Mucosa of stomach (tissue), 1 donor: ENCODE measurements at regions not wholly inside any gene's neighbourhood (a gene's known extent, or its start where the extent isn't known, plus 50 kb on each side); places are given as distances from the start of the nearest gene placed in this dataset.

Experiments used
- H3K27me3 ChIP-seq: one replicate; pipeline ENCODE4 v1.7.0; 2013; ENCODE audit warnings: mild to moderate bottlenecking, low read length; ENCODE audit not compliant: control insufficient read depth, insufficient read depth
- H3K36me3 ChIP-seq: one replicate; pipeline ENCODE4 v1.7.0; 2013; ENCODE audit warnings: low read length; ENCODE audit not compliant: control insufficient read depth, insufficient read depth
- H3K4me1 ChIP-seq: one replicate; pipeline ENCODE4 v1.7.0; 2013; ENCODE audit warnings: mild to moderate bottlenecking, low read length; ENCODE audit not compliant: control insufficient read depth, insufficient read depth
- H3K4me3 ChIP-seq: one replicate; pipeline ENCODE4 v1.7.0; 2013; ENCODE audit warnings: low read length
- H3K9ac ChIP-seq: one replicate; pipeline ENCODE4 v1.7.0; 2013; ENCODE audit warnings: mild to moderate bottlenecking, low read length, moderate library complexity
- H3K9me3 ChIP-seq: one replicate; pipeline ENCODE4 v1.7.0; 2013; ENCODE audit warnings: mild to moderate bottlenecking, low read length, moderate library complexity; ENCODE audit not compliant: control insufficient read depth
- donor health status: Pancreatic carcinoma.

DNA sequence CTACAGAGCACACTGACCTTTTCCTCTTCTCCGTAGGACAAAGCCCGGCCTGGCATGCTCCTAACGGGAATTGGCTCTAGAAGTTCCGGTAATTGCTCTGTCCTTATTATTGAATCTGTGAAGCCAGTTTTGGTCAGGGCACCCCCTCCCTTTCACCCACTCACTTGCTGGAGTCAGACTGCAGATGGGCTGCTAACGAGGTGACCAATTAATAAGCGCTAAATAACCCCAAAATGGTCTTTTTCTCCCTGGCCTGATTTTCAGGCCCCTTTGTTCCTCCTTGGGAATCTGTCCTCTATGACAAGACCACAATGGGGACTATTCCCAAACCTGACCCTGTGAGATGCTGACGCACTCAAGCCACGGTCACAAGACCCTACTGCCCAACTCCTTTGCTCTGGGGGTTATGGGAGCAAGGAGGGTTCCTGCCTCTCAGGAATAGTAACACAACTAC, 610.0 kb upstream of the CADM1 start:
- Histone ChIP-seq H3K4me1 (no peaks in the 10 kb centered on the region), H3K9me3 (no peaks in the 10 kb centered on the region), H3K27me3 (peaks cover 5% of the 10 kb centered on the region), H3K9ac (no peak overlapping the region), H3K36me3 (no peaks in the 10 kb centered on the region), H3K4me3 (no peak overlapping the region)

DNA sequence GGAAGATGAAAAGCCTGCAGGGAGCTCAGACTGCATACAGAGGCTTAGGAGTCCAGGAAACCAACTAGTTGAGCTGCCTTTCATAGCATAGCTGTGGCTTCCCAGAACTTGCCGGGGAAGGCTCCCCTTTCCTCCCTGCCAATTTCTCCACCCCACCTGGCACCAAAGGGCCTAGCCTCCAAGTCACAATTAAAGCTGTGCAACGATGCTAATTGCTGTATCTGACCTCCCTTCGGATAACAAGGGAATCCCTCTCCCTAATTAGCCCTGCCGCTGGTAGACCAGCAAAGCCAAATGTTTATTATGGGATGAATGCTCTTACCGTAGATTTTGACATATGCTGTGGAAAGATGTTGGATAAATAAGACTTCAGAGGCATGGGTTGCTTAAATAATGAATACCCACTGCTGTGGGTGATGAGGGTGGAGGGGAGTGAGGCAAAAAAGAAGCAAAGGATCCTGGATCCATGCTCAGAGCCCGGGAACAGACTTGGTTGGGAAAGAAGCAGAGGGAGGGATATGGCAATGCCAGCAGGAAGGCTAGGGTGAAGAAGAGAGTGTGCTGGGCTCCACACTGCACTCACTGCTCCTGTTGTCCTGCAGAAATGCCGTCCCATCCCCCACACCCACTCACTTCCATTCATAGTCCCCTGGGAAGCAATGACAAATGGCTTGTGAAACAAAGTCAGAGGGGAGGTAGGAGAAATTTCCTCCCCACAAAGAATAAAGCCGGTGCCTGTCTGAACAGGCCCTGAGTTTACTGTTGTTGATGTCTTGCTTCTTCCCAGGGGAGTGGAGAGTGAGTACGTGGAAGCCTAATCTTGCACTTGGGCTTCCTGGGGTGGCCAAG, 608.1 kb upstream of the CADM1 start:
- Histone ChIP-seq H3K4me1 (no peaks in the 10 kb centered on the region), H3K9me3 (no peaks in the 10 kb centered on the region), H3K9ac (no peak overlapping the region), H3K36me3 (no peaks in the 10 kb centered on the region), H3K27me3 (no peaks in the 10 kb centered on the region), H3K4me3 (no peak overlapping the region)

DNA sequence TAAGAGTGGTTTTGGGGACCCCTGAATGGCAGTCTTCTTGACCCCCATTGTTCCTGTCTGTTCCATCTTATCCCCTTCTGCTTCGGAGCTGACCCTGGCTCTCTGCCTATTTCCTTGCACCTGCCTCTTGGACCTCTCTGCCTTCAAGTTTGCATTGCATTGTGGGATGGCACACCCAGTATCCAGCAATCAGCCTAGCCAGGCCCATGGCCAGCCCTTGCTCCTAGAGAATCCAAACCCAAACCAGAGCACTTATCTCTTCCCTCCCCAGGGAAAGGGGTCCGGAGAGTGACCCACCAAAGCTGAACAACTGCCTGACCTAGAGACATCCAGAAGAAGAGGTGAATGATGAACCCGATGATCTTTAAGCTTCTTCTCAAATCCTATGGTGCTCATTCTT, 607.3 kb upstream of the CADM1 start:
- H3K4me1 ChIP-seq: no peaks in the 10 kb centered on the region
- no peak overlapping the region for H3K9ac ChIP-seq
- H3K27me3 ChIP-seq: no peaks in the 10 kb centered on the region
- no peaks in the 10 kb centered on the region for H3K9me3 ChIP-seq
- no peak overlapping the region for H3K4me3 ChIP-seq
- H3K36me3 ChIP-seq: no peaks in the 10 kb centered on the region

DNA sequence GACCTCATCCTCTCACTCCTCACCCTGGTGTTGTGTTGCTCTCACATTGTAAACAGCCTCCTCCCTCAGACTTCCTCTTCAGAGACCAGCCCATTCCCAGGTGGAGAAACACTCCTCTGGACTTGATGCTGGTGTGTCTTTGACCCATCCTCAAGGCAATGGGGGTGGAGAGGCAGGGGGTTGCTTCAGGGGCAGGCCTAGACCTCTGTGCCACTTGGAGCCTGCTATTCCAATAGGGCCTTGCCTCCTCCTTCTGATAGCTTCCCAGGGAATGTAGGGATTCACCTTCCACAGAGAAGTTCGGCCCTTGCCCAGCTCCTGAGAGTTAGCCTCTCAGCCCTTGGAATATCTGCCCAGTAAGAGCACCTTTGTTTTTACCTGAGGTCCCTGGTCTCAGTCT, 606.6 kb upstream of the CADM1 start:
- H3K27me3 ChIP-seq: no peaks in the 10 kb centered on the region
- H3K36me3 ChIP-seq: no peaks in the 10 kb centered on the region
- H3K4me1 ChIP-seq: no peaks in the 10 kb centered on the region
- H3K9me3 ChIP-seq: no peaks in the 10 kb centered on the region
- no peak overlapping the region for H3K4me3 ChIP-seq
- no peak overlapping the region for H3K9ac ChIP-seq

DNA sequence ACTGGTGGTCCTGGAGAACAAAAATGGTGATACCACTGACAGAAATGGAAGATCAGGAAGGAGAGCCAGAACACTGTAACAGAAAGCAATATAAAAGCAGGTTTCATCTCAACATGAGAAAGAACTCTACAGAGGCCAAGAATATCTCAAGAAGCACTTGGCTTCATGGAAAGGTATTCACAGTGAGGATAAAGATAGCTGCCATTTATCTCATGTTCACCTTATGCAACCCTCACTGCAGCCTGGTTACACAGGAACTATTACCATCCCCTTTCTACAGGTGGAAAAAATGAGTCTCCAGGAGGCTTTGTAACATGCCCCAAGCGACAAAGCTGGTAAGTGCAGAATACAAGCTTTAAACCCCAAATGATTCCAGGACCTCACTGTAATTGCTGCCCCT, 606.1 kb upstream of the CADM1 start:
- Histone ChIP-seq H3K9me3 (no peaks in the 10 kb centered on the region), H3K36me3 (no peaks in the 10 kb centered on the region), H3K4me3 (no peak overlapping the region), H3K9ac (no peak overlapping the region), H3K4me1 (no peaks in the 10 kb centered on the region), H3K27me3 (no peaks in the 10 kb centered on the region)

DNA sequence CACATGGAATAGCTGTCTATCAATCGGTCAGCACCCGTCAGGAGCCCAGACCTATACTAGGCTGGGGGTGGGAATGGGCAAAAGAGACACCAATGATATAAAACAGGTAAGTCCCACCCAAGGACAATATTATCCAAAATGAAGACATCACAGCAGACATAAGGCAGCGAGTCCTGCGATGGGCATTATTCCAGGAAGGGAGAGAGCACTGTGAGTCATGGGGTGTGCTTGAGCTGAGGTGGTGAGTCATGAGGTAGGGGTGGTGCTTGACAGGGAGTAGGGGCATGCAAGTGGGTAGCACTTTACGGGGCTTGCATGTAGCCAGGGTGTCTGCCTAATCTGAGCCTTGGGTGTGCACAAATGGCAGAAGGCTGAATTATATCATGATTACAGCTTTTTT, 605.0 kb upstream of the CADM1 start:
- no peaks in the 10 kb centered on the region for H3K9me3 ChIP-seq
- no peaks in the 10 kb centered on the region for H3K4me1 ChIP-seq
- no peaks in the 10 kb centered on the region for H3K27me3 ChIP-seq
- H3K4me3 ChIP-seq: no peak overlapping the region
- no peaks in the 10 kb centered on the region for H3K36me3 ChIP-seq
- no peak overlapping the region for H3K9ac ChIP-seq

DNA sequence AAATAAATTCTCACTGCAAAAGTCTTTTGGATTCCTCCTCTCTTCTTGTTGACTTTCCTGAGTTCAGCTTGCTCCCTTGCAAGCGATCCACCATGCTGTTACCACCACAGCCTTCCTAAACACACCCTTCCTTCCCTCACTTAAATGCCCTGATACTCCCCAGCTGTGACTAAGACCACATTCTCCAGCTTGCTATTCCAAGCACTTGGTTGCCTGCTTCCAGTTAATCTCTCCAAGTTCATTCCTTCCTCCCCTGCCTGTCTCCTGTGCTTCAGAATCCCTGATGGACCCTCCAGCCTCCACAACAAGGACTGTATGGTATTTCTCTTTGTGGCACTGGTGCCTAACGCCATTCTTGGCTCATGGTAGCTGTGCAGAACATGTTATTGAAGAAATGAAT, 603.9 kb upstream of the CADM1 start:
- Histone ChIP-seq H3K27me3 (no peaks in the 10 kb centered on the region), H3K4me1 (no peaks in the 10 kb centered on the region), H3K4me3 (no peak overlapping the region), H3K9ac (no peak overlapping the region), H3K36me3 (no peaks in the 10 kb centered on the region), H3K9me3 (no peaks in the 10 kb centered on the region)

DNA sequence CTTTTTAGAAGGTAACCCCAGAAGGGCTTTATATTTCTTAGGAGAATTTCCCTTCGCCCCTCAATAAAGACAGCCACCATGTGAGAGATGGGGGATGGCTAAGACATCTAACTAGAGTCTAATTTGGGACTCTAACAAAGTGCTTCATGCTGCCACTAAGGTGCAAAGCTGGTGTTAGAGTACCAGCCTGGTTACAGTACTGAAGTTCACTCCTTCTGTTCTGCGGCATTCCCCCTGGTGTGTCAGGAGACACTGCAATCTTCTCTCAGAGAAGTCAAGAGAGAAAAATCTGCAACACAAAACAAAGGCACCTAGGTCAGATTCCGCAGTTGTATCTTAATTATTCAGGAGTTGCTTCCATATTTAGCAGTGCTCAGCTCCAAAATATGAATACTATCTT, 603.0 kb upstream of the CADM1 start:
- no peaks in the 10 kb centered on the region for H3K36me3 ChIP-seq
- no peaks in the 10 kb centered on the region for H3K4me1 ChIP-seq
- H3K27me3 ChIP-seq: no peaks in the 10 kb centered on the region
- no peak overlapping the region for H3K4me3 ChIP-seq
- no peak overlapping the region for H3K9ac ChIP-seq
- H3K9me3 ChIP-seq: no peaks in the 10 kb centered on the region

DNA sequence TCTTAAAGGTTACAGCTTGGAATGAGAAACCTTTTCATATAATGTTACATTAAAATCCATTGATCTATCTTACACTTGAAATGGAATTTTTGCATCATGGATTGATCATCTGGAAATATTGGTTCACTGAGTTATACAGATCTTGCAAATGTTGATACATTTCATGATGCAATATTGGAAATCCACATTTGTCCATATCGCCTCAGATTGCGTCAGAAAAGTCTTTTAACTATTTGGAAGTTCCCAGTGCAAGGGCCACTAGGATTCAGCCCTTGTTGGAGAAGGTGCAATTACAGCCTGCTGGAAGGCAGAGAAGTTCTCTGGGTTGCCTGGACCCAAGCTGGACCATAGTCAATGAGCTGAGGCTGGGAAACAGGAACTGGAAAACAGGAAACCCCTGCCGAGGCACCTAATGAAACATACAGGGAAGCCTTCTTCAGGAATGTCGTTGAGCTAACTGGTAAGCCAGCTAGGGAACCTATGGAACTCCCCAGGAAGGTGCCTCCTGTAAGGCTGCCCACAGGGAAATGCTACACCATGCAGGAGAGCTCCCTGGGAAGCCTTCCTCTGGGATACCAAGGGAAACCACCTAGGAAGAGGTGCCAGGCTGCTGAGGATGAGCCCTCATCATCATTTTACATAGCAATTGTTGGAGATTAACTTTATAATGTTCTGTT, 600.4 kb upstream of the CADM1 start:
- Histone ChIP-seq H3K9me3 (no peaks in the 10 kb centered on the region), H3K36me3 (no peaks in the 10 kb centered on the region), H3K4me1 (no peaks in the 10 kb centered on the region), H3K4me3 (no peak overlapping the region), H3K9ac (no peak overlapping the region), H3K27me3 (no peaks in the 10 kb centered on the region)

DNA sequence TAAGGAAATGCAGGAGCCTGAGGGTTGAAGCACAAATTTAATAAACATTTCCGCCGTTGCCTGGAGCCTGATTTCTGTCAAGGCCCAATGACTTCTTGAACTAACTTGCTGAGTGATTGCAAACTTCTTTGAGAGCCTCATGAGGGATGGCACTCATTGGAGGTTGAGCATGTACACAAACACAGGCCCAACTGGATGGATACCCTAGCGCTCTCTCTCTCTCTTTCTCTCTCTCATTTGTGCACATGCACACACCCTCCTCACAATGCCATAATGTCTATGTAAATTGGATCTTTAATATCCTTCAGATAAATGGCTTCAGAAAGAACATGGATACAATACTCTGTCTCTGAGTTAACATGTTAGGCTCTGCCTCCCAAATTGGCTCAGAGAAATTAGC, 597.7 kb upstream of the CADM1 start:
- H3K9ac ChIP-seq: no peak overlapping the region
- H3K36me3 ChIP-seq: no peaks in the 10 kb centered on the region
- H3K9me3 ChIP-seq: no peaks in the 10 kb centered on the region
- no peaks in the 10 kb centered on the region for H3K27me3 ChIP-seq
- no peak overlapping the region for H3K4me3 ChIP-seq
- H3K4me1 ChIP-seq: no peaks in the 10 kb centered on the region

DNA sequence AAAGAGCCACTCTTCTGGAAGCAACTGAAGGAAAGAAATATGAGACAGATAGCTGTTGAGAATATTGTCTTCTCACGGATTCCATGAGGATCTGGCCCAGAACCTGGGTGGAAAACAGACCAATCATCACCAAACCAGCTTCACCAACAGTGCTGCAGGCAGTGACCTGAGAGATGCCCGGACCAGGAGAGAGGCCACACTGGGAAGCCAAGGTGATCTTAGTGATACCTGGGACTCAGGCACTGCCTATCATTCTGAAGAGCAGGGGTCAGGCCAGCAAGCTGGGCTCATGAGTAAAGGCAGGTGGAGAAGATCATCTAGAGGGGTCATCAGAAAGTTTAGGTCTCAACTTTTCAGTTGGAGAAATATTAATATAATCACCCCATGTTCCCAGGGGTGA, 595.8 kb upstream of the CADM1 start:
- Histone ChIP-seq H3K9me3 (no peaks in the 10 kb centered on the region), H3K27me3 (no peaks in the 10 kb centered on the region), H3K9ac (no peak overlapping the region), H3K4me1 (no peaks in the 10 kb centered on the region), H3K4me3 (no peak overlapping the region), H3K36me3 (no peaks in the 10 kb centered on the region)

DNA sequence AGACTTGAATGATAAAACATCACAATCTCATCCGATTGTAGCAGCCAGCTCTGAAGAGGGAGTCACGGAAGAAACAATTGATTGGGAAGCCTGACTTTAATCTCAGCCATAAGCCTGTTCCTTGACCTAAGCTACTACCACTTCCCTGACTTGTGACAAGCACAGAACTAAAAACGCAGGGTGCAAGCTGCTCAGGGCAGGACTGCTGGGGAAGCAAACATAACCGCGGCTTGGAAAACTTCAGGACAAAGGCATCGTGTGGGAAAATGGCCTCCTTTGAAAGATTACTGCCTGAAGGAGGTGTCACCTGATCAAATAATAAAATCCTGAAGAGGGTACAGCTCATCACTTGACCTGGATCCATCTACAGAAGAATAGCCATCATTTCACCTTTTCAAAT, 595.3 kb upstream of the CADM1 start:
- no peaks in the 10 kb centered on the region for H3K27me3 ChIP-seq
- H3K9ac ChIP-seq: no peak overlapping the region
- H3K36me3 ChIP-seq: no peaks in the 10 kb centered on the region
- H3K4me1 ChIP-seq: no peaks in the 10 kb centered on the region
- no peak overlapping the region for H3K4me3 ChIP-seq
- H3K9me3 ChIP-seq: no peaks in the 10 kb centered on the region
